Frontal cortex (tissue), 3 donors: ENCODE measurements at regions not wholly inside any gene's neighbourhood (a gene's known extent, or its start where the extent isn't known, plus 50 kb on each side); places are given as distances from the start of the nearest gene placed in this dataset.

Source experiments
- DNase-seq, 2 donors: peaks; one replicate each; pipeline ENCODE4 v3.0.0; 2012; ENCODE audit warnings: low spot score in 2 of 2
- FAIRE-seq: peaks from 2 replicates; lab custom pipeline; 2012; peaks lifted over from hg19 to GRCh38; lab: Jason Lieb, UNC
- donor health status: control.
- donor health status: control.
- donor health status: control.

- no peak for FAIRE-seq
Measured at GRCh38 chr1:69376408-69376807, 191.3 kb upstream of the LRRC7 start.

DNA sequence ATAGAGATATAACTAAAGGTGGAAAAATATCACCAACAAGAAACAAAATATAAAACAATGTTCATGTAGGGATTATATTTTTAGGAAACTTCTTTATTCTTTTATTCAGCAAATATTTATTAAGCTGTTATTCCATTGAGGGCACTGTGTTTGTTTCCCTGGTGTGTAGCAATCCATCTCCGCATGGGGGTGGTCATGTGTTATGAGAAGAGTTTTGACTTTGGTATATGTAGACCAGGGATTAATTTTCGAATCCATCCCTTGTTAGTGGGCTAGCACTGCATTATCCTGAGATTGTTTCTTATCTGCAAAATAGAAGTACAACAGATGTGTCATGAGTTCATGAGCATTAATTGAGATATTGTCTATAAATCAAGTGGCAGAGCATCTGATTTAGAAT lies 190.2 kb upstream of the LRRC7 start:
- FAIRE-seq: no peak
- DNase-seq: no peak

More at GRCh38 chr1:69376408-69376807, 191.3 kb upstream of the LRRC7 start:
- no peak for DNase-seq

GRCh38 chr1:69388044-69388443 lies 179.7 kb upstream of the LRRC7 start:
- DNase-seq (no peak), FAIRE-seq (no peak)

DNA sequence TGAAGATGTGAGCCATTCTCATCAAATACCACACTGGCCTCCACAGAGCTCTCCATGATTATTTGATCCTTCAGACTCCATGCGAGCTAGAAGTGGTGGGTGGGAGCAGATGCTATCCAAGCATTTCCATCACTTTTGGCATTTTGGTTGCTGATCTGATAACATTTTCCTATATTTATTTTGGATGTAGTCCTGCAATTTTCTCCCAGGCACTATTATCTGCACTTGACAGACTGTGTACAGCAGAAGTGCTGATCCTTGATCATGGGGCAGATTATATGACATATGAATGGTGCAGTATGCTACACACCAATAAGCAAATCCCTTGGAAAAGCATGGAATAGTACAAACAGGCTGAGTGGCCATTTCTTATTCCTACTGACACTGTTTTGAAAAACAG lies 167.6 kb upstream of the LRRC7 start:
- FAIRE-seq (no peak), DNase-seq (no peak)

- FAIRE-seq (no peak), DNase-seq (no peak)
Measured at GRCh38 chr1:69401879-69402278, 165.8 kb upstream of the LRRC7 start.

DNA sequence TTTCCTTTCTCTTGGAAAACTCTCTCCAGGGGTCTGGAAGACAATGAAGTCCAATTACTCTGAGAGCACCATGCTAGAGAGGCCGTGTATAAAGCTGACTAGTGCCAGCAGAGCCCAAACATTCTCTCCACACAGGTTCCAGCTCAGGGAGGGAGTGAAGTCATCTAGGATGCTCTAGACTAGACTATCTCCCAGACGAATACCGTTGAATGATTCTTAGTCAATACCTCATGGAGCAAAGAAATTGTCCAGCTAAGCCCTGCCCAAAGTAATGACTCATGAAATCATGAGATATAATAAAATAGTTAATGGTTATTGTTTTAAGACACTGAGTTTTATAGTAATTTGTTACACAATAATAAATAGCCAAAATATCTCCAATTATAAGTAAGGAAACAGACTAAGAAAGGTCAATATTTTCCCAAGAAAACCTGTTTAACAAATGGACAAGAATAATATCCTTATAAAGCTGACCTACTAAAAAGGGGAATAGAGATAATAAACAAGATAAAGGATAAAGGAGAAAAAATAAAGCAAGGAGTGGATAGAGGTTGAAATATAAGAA lies 163.9 kb upstream of the LRRC7 start:
- DNase-seq (no peak), FAIRE-seq (no peak)

GRCh38 chr1:69404486-69404885 lies 163.2 kb upstream of the LRRC7 start:
- no peak for FAIRE-seq
- DNase-seq: no peak

DNA sequence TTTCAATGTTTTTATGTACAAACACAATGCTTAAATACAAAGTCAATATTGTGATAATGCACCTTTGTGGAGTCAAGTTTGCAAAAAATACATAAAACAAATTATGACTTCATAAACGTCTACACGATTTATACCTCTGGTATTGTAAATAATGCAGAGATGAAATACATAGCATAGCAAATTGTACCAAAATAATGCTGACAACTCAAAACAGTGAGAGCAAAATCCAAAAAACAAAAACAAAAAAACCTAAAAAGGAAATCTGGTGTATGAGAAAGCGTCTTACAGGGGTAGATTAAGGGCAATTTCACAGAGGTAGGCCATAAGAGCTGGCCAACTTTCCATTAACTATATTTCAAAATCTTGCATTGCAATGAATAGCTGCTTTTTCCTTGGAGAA lies 161.5 kb upstream of the LRRC7 start:
- FAIRE-seq: no peak
- DNase-seq: no peak

- DNase-seq: no peak
Measured at GRCh38 chr1:69409731-69410456, 157.8 kb upstream of the LRRC7 start.

DNA sequence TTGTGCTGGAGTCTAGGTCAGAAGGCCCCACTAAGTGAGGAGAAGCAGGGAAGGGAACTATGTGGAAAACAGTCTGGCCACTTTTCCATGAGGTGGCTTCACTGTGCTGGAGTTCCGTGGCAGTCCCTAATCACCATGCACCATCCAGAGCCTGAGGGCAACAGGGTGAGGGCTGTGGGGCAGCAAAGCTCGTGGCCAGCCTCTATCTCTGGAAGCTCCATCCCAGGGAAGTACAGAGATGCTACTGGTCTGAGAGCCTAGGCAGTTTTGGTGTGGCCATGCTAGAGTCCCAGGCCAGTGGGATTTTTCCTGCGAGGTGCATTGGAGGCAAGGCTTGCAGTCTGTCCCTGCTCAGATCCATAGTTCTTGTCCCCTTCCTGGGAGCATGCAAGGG lies 157.3 kb upstream of the LRRC7 start:
- DNase-seq (no peak), FAIRE-seq (no peak)

More at GRCh38 chr1:69409731-69410456, 157.8 kb upstream of the LRRC7 start:
- FAIRE-seq: no peak

DNA sequence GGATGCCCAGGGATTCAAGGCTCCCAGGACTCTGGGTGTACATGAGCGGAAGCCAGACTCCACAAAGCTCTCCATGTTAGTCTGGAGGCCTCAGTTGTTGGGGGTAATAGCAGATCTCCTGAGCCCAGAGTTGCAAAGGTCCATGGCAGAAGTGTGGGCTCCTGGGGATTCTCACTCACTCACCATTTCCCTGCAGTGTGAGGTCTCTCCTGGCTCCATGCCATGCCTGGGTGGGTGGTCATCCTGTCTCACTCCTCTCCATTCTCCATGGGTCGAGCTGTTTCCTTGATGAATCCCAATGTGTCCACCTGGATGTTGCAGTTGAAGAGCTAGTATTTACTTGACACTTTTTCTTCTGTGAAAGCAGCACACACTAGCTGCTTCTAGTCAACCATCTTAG lies 156.8 kb upstream of the LRRC7 start:
- no peak for FAIRE-seq
- no peak for DNase-seq

GRCh38 chr1:69411617-69412016 lies 156.1 kb upstream of the LRRC7 start:
- DNase-seq (no peak), FAIRE-seq (no peak)

DNA sequence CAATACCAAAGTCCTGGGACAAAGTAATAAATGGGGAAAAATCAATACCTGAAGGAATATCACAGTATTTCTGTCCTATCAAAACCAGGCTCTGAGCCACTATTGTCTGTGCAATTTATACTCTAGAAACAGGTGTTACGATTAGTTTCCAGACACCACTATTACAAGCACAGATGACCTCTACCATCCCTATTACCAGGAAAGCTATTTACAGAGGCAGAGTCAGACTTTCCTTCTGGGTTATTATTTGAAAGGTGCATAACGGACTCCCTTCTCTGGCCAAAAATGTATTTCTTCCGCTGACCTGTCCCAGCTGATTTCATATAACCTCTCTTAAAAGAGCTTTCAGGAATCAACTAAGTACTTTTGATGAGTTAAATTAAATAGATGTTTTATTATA lies 154.6 kb upstream of the LRRC7 start:
- DNase-seq: no peak

DNA sequence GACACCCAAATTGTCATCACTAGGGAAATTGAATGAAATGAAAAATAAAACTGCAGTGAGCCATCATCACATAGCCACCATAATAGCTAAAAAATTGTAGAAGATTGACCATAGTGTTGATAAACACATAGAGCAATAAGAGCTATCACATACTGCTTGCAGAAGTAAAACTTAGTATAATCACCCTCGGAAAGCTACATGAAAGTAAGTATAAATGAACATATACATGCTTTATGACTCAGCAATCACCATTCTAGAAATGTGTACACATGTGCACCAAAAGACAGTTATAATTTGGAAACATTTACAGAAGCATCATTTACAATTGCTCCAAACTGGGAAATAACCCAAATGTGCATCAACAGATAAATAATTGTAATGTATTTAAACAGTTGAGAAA lies 153.1 kb upstream of the LRRC7 start:
- DNase-seq (no peak), FAIRE-seq (no peak)

More for the DNA sequence above, 154.6 kb upstream of the LRRC7 start:
- no peak for FAIRE-seq

DNA sequence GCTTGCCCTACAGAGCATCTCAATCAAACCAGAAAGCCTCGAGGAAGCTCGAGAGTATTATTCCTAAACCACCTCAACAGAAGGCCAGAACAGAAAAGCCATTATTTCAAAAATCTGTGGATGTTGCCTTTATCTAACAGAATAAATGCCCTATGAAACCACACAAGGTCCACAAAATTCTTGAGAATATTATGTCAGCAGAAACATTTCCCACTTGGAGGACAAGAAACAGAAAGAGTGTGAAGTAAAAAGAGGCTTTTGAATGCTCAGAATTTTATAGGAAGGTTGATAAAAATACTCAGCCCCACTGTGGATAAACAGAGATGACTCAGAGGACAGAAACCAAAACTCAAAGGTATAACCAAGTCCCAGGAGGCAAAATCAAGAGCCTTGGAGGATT lies 146.4 kb upstream of the LRRC7 start:
- DNase-seq: no peak
- no peak for FAIRE-seq

- DNase-seq: no peak
- FAIRE-seq: no peak
Measured at GRCh38 chr1:69425871-69426270, 141.9 kb upstream of the LRRC7 start.

- DNase-seq (no peak), FAIRE-seq (no peak)
Measured at GRCh38 chr1:69426401-69426800, 141.3 kb upstream of the LRRC7 start.

DNA sequence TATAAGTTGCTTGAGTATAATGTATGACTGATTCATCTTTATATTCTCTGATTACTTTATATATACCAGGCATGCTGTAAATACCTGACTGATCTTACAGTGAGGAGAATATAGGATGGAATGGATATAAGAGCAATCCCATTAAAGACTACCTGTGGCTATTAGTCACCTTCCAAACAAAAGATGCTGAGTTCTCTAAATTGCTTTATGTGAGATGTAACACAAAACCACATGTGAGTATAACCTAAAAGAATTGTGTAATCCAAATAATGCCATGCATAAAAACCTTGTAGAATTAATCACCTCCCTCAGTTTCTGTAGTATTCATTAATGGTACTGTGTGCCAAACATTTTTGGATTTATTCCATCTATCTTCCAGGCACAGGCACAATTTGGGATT lies 134.6 kb upstream of the LRRC7 start:
- FAIRE-seq: no peak
- DNase-seq: no peak

- DNase-seq (no peak), FAIRE-seq (no peak)
Measured at GRCh38 chr1:69436151-69436550, 131.6 kb upstream of the LRRC7 start.

GRCh38 chr1:69438056-69438795 lies 129.5 kb upstream of the LRRC7 start:
- no peak for DNase-seq
- no peak for FAIRE-seq

DNA sequence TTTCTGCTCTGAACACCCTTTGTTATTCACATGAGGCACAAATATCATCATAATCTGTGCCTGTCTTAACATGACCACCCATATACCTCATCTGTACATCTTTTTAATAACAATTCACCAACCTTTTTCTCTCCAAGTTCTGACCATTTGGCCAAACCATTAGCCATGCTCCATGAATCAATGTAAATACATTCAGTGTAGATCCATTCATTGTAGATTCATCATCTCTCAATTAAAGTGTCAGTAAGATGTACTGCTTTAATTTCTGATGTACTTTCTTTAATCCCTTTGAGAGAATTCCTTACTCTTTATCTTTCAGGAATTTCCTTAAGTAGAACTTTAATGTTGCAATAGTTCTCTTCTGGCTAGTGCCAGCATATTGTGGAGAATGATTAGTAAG lies 126.2 kb upstream of the LRRC7 start:
- FAIRE-seq: no peak

More for the DNA sequence above, 126.2 kb upstream of the LRRC7 start:
- DNase-seq: no peak
